Left cardiac atrium (tissue), 4 donors: ENCODE measurements at regions not wholly inside any gene's neighbourhood (a gene's known extent, or its start where the extent isn't known, plus 50 kb on each side); places are given as distances from the start of the nearest gene placed in this dataset.
"Not testable (repeated sequence)": the region's sequence is repeated elsewhere in the genome, so short reads cannot be mapped to it uniquely, and the experiment has no call there.

ENCODE experiments used
- ATAC-seq, 2 donors: fragments of 200-7000 bp; cut with Tn5 transposase; one replicate each; pipeline ENCODE4 v1.9.1; 2020; ENCODE audit warnings: mild to moderate bottlenecking in 2 of 2, moderate library complexity in 2 of 2
- DNase-seq: peaks from one replicate; pipeline ENCODE4 v3.0.0-alpha.2; 2020
- intact Hi-C, 2 donors: fragments of 100-400 bp; cut with DNase I; formaldehyde crosslinking; loops; one replicate each; pipeline versions ENCODE4 v1.14.1 to v1.15.1; 2022 to 2023
- donor health status: DM: no; HTN: yes; CAD: no.
- donor health status: DM: no; HTN: yes; CAD: no; lungs with severe emphysema.
- donor health status: DM: yes; HTN: yes; CAD: no.
- donor health status: Dilated cardiomyopathy.

DNA sequence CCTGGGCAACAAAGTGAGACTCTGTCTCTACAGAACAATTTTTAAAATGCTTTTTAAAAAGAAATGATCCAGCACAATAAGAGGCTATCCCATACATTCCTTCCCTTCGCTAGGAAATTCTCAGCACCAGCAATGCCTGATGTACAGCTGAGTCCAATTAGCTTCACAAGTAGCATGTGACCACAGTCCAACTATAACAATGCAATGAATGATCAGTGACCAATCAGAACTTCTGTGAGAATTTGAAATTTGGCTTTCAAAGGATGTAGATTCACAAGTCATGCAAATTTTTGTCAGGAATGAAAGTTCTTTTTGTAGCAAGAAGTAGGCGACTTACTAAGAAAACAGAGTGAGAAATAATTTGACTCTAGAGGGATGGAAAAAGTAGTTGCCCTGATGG, 278.5 kb upstream of the UGT8 start:
- ATAC-seq (no peak), DNase-seq (no peak)
- intact Hi-C loops, result no loop called here

DNA sequence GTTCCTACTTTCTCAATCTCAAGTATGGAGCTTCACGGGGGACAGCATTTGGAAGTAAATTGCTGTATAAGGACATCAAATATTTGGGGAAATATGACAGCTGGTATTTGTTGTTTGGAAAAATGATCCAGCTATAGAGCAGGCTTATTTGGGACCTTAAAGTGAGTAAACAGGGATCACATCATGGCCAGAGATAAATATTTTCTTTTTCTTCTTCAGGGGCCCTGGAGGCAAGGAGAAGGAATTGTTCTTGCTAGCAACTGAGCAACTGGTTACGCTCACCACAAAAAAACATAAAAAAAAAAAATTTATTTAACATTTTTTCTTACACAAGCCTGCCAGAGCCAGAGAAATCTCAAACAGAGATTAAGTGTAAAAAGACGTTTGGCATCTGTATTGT, 277.2 kb upstream of the UGT8 start:
- intact Hi-C loops, result no loop called here
- DNase-seq, result no peak
- ATAC-seq, result no peak

DNA sequence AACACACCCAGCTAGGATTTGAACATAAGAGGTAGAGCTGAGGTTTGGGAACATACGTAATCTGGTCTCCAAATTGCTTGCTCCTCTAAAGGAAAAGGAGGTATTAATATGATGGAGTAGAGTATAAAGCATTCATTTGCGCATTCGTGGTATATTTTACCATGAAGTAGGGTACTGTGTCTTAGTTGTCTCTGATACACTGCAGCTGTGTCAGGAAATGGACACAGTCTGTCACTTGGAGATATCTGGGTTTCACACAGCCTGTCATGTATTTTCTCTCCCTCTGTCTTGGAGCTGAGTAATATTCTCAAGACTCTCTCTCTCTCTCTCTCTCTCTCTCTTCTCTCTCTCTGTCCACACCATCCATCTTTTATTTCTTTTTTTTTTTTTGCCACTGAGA, 274.8 kb upstream of the UGT8 start:
- DNase-seq, result no peak
- ATAC-seq, result no peak
- intact Hi-C loops, result no loop called here

DNA sequence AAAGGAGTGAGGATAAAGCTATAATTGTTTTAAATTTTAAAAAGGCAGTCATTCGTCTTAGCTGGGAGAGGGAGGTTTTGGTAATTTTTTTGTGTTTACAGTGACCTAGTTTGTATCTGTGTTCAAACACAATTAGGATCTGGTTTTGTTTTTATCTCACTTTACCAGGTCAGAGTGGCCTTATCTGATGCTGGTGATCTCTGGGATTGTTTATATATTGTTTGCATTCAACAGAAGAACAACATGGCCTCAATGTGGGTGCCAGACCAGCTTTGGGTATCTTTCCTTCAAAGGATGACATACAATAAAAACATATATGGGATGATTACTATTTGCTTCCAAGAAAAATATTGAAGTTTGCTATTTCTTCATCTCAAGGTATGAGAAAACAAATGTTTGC, 272.2 kb upstream of the UGT8 start:
- DNase-seq, result no peak
- ATAC-seq, result no peak
- intact Hi-C loops, result no loop called here

DNA sequence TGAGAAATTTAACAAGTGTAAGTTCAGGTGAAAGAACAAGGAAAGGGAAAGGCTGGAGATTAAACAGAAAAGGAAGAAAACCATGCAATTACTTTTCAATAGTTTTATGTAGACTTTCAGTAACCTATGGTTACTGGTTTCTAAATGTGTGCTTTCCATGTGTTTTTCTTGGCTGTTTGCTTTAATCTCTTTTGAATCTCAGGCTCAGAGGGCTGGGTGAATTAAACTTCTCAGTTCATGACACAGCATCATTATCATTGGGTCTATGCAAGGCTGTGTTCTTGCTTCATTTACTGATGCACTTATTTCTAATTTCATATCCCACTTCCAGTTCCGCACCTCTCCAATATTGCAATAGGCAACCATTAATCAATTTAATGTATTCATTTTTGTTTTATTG, 266.5 kb upstream of the UGT8 start:
- intact Hi-C loops, result no loop called here
- no peak for ATAC-seq
- DNase-seq, result no peak

DNA sequence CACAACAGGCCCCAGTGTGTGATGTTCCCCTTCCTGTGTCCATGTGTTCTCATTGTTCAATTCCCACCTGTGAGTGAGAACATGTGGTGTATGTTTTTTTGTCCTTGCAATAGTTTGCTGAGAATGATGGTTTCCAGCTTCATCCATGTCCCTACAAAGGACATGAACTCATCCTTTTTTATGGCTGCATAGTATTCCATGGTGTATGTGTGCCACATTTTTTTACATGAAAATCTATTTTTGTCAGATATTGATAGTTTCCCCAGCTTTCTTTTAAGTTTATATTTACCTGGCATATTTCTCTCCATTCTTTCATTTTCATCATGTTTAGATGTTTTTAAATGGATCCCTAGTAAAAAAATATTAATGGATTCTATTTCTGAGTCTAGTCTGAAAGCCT, 264.2 kb upstream of the UGT8 start:
- ATAC-seq, intact Hi-C loops, DNase-seq: not testable (repeated sequence)

DNA sequence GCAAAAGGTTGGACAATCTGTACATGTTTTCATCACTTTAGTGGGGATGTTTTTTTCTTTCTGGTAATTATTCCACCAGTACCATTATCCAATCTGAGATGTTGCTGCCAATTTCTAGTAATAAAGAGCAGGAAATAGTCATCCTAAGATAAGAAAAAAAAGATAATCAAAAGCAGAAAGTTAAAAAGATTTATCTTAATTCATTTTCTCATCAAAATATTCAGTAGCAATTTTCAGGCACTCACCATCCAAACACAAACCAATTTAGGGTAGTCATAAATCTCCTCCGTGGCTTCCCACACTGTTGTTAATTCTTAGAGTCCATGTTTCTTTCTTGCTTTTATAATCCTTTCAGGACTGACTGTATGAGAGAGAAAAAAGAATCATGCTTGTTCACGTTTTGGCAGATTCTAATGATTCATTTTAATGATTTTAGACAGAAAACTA, 263.7 kb upstream of the UGT8 start:
- DNase-seq, result no peak
- intact Hi-C loops, result no loop called here
- ATAC-seq, result no peak

DNA sequence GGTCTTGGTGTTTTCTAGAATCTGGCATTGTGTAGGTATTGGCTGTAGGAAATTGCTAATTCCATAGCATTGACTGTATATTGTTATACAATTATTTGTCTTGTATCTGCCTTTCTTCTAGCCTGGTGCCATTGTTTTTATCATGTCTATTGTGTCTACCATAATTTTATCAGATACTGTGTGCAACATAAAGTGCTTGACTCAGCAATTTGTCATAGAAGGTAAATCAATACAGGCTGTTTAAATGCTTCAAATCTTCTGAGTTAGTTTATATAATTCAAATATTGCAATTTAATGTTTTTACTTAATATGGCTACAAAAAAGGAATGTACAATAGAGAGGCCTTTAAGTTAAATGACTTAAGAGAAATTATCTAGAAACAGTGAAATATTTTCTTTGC, 263.3 kb upstream of the UGT8 start:
- DNase-seq, result no peak
- ATAC-seq, result no peak
- intact Hi-C loops, result no loop called here

DNA sequence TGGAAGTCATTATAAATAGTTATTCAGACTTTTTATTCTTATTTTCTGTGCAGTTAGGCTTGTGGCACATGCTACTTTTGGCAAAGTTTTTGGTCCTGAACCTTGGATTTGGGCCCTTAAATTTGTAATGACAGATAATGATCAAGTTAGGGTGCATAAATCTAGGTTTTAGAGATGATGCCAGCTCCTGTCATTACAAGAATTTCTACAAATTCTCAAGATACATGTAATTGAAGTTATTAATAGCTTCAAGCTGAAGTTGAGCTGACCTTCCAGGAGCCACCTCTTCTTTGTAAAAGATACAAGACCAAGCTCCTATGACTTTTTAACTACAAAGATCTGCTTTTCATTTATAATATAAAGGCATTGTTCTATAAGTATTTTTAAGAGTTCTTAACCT, 255.6 kb upstream of the UGT8 start:
- DNase-seq (no peak), ATAC-seq (no peak)
- intact Hi-C loops, result no loop called here

DNA sequence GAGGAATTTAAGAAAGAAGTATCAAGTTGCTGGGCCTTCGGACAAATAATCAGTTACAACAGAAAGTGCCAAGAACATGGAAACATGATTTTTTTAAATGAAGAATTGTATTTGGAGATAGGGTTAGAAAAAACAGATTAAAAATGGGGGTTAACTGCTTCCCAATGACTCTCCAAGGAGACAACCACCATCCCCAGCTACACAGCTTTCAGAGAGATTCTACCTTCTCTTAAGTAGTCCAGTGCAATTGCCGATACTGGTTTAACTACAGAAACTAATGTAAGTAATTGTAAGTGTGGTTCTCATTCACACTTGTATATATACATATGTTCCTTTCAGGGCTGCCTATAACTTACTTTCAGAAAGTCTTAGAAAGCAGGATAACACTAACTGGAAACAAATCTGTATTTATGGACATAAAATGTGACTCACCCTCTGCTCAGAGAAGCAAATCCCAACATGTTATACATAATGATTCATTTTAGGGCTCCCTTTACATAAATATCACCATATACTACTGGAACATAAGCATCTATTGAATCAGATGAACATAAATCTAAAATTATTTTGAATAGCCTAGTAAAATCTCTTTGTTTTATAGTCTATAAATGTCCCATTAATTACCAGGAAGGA, 248.9 kb upstream of the UGT8 start:
- intact Hi-C loops, result no loop called here
- ATAC-seq (no peak), DNase-seq (no peak)

DNA sequence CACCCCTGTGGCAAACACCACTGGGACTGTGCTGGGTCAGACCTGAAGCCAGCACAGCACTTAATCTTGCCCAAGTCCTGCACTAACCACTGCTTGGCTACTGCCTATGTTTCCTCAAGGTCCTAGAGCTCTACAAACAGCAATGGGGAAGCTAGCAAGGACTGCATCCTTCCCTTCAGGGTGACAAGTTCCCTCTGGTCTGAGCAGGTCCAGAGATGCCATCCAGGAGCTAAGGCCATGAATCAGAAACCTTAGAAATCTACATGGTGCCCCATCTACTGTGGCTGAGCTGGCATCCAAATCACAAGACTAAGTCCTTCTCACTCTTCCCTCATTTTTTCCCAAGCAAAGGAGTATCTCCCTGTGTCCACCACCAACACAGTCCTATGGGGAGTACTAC, 239.7 kb upstream of the UGT8 start:
- intact Hi-C loops, result no loop called here
- DNase-seq, result no peak

DNA sequence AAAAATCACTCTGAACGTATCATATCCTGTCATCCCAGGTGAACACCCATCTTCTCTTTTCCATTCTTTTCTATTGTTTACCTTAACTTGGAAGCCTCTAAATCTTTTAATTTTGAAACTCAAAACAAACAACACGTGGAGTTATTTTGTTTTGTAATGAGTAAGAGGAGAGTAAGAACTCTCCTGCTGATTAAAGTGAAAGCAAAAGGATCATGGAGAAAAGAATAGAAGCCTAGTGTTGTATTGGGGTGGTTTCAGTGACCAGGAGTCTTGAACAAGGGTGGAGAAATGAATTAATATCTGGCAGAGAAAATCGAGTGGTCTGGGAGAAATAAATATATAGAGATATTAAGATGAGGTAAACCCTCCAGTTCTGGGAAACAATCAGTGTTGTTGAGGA, 237.4 kb upstream of the UGT8 start:
- intact Hi-C loops, result no loop called here
- no peak for DNase-seq
- ATAC-seq, result no peak

More for the DNA sequence above, 239.7 kb upstream of the UGT8 start:
- ATAC-seq, result no peak

DNA sequence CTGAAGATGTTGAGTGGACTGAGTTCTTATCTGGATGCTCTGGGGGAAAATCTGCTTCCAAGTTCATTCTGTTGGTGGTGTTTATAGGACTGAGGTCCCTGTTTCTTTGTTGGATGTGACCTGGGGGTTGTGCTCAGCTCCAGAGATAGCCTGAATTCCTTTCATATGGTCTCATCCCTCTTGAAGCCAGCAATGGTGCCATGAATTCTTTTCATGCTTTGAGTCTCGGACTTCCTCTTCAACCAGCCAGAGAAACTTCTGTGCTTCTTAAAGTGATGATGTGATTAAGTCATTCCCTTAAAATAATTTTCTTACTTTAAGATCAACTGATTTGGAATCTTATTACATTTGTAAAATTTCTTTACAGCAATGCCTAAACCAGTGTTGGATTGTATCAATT, 233.8 kb upstream of the UGT8 start:
- intact Hi-C loops, result no loop called here
- DNase-seq (no peak), ATAC-seq (peak; percentile 71 to 91)

DNA sequence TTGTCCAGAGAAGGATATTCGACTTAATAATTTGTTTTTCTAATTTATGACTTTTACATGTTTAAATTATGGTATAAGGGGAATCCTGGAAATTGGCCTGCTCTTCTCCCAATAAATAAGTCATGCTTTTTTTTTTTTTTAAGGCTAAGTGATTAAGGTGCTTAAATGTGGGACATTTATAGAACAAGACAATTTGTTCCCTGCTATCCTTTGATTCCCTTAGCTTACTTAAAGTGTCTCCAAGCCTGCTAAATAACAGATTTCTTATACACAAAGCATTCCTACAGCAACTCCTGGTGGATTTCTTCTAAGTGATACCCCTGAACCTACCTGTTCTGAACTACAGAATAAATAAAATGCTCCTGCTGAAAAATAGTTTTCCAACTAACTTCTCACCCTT, 233.0 kb upstream of the UGT8 start:
- ATAC-seq (no peak), DNase-seq (no peak)
- intact Hi-C loops, result no loop called here

DNA sequence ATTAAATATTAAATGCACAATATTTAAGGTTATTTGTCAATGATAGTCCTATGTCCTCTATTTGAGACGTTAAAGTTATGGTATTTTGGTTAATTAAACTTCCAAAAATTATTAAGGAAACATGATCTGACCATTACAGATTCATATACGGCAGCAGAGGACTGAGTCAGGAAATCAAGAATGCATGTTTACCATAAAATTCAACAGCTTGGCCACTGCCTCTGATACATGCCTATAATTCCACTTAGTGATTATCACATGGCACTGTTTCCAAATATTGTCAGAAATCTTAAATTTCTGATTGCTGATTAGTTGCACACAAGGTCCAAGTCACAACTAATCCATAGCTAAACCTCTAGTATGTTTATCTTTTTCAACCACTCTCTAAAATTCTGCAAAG, 232.2 kb upstream of the UGT8 start:
- no peak for DNase-seq
- no peak for ATAC-seq
- intact Hi-C loops, result no loop called here

DNA sequence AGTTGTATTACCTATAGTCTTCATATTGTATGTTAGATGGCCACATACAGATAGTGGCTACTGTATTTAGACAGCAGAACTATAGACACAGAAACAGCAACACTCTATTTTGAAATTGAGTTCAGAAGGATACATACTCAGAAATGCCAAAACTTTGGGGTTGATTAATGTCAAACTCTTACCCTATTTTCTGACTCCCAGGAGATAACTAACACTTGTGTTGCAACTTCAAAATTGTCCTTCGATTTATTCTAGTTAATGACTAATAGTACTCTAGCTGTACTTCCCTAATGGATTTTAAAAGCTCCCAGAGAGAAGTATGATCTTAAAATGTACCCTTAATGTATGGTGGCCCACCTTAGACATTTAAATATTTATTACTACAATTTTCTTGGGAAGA, 229.9 kb upstream of the UGT8 start:
- no peak for DNase-seq
- peak in 1 of 2 donors; percentile 53 for ATAC-seq
- intact Hi-C loops, result no loop called here

DNA sequence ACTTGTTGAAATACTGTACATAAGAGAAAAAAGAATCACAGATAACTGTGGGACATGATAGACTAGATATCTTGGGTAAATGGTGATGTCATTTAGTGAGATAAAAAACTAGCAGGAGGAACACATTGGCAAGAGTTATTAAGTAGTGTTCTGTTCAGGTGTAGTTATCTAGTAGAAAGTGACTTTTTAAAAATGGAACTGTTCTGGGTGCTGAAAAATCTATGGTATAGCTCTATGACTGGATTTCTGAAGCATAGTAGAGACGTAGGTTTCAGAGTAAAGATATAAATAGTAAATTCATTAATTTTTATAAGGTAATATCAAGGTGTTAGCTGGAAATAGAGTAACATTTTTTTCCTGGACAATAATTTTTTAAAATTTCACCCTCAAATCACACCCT, 225.1 kb upstream of the UGT8 start:
- ATAC-seq, result no peak
- intact Hi-C loops, result loop anchor here in 1 of 2 donors (10.0 kb wide), 1 partner anchor 589 kb away; no protein-coding TSS in a partner anchor
- DNase-seq, result no peak

DNA sequence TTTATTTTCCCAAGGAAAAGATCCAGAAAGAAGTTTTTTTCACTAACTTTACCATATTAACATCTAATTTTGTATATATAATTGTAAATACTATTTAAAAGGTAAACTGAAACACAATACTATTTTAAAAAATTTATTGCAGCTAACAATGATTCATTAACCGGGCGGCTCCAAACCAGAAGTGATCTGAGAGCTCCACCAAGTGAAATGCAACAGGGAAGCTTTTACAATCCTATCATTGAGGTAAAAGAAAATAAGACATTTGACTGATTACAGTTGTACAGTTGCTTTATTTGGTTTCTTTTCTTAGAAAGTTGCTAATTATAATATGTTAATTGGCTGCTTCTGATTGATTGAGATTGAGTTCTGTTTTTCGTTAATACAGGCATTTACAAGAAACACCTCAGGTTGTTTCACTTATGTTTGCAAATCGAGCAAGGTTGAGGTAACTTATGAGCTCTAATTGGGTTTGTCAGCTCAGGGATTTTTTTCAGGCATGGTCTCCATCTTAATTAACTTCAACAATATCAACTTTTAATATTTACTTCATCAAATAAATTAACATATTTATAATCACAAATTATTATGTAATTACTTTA, 220.2 kb upstream of the UGT8 start:
- DNase-seq (no peak), ATAC-seq (no peak)
- intact Hi-C loops, result loop anchor here in 1 of 2 donors (10.0 kb wide), 1 partner anchor 594 kb away; no protein-coding TSS in a partner anchor

DNA sequence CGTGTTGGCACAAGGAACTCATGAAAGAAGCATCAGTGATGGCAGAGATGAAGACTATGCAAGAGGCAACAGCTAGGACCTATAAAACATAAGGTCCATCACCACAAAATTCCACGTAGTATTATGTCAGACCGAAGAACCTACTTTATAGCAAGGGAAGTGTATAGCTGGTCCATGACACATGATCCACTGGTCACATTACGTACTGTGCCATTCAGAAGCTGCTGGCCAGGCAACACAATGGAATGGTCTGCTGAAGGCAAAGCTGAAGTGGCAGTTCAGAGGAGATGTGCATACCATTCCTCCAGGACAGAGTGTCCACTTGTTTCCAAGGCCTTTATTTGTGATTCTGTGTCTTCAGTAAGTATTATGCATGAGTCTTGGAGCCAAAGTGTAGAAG, 215.5 kb upstream of the UGT8 start:
- ATAC-seq, result no peak
- DNase-seq, result no peak
- intact Hi-C loops, result loop anchor here (5.0 to 10.0 kb wide), 4 partner anchors 282 to 988 kb away; no protein-coding TSS in a partner anchor

DNA sequence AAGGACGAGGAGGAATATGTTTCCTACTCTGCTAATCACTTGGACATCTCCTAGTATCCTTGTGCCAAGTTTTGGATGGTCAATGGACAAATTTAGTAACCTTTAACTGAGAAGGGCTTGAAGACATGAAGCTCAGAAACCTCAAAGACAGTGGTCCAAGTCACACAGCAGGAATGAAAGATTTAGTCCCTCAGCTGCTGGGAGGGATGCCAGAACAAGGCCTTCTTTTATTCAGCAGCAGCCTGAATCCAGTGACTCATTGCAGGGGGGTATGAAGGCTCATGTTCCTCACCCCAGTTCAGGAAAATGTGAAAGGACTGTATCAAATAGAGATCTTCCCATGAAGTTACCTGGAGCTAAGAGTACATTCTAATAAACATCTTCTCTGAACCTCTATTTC, 214.9 kb upstream of the UGT8 start:
- intact Hi-C loops, result loop anchor here (5.0 to 10.0 kb wide), 4 partner anchors 281 to 989 kb away; no protein-coding TSS in a partner anchor
- ATAC-seq, result peak in 1 of 2 donors; percentile 67
- no peak for DNase-seq

DNA sequence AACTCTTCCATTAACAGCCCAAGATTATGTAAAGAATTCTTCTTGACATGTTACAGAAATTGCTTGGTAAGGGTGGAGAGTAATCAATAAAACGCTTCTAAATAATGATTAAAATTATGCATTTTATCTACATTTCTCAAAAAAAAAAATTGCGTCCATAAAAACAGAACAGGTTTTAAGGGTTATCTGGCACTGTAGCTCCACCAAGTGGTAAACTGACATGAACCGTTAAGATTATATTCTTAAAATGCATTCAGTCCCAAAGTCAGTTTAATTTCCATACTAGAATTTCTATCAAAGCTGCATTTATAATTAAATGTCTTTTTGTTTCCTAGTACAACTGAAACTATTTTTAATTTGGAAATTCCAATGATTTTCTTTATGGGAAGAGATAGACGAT, 214.0 kb upstream of the UGT8 start:
- no peak for ATAC-seq

More for the DNA sequence above, 214.0 kb upstream of the UGT8 start:
- no peak for DNase-seq
- intact Hi-C loops, result loop anchor here (5.0 to 10.0 kb wide), 5 partner anchors 273 to 990 kb away; no protein-coding TSS in a partner anchor
